Karpas-422 (cell line): ENCODE measurements at regions not wholly inside any gene's neighbourhood (a gene's known extent, or its start where the extent isn't known, plus 50 kb on each side); places are given as distances from the start of the nearest gene placed in this dataset.

Experiments
- DNase-seq: peaks from one replicate; pipeline ENCODE4 v3.0.0-alpha.2; 2015
- H2AFZ ChIP-seq: fragments of 200-600 bp; sonication (generic); 2 replicates; pipeline ENCODE4 v1.6.1; 2014; ENCODE audit warnings: antibody characterized with exemption, low read length, mixed read lengths
- H3K27ac ChIP-seq: fragments of 200-600 bp; sonication (generic); 2 replicates; pipeline ENCODE4 v1.5.1; 2014; ENCODE audit warnings: mild to moderate bottlenecking, low read length, moderate library complexity
- H3K27me3 ChIP-seq: fragments of 200-600 bp; sonication (generic); 2 replicates; pipeline ENCODE4 v1.6.1; 2014; ENCODE audit warnings: low read length, mixed read lengths
- H3K36me3 ChIP-seq: fragments of 200-600 bp; sonication (generic); 2 replicates; pipeline ENCODE4 v1.6.1; 2014; ENCODE audit warnings: low read length, mixed read lengths; ENCODE audit not compliant: insufficient read depth
- H3K4me1 ChIP-seq: fragments of 200-600 bp; sonication (generic); 2 replicates; pipeline ENCODE4 v1.6.1; 2014; ENCODE audit warnings: mild to moderate bottlenecking, low read length, mixed read lengths
- H3K4me2 ChIP-seq: fragments of 200-600 bp; sonication (generic); 2 replicates; pipeline ENCODE4 v1.6.1; 2014; ENCODE audit warnings: low read length, low read depth, mild to moderate bottlenecking; ENCODE audit not compliant: poor library complexity, severe bottlenecking
- H3K4me3 ChIP-seq: fragments of 200-600 bp; sonication (generic); 2 replicates; pipeline ENCODE4 v1.5.1; 2014; ENCODE audit warnings: mild to moderate bottlenecking, antibody characterized with exemption, low read length, mixed read lengths
- H3K79me2 ChIP-seq: fragments of 200-600 bp; sonication (generic); 2 replicates; pipeline ENCODE4 v1.6.1; 2014; ENCODE audit warnings: mild to moderate bottlenecking, low read length, mixed read lengths
- H3K9ac ChIP-seq: fragments of 200-600 bp; sonication (generic); 2 replicates; pipeline ENCODE4 v1.6.0; 2014; ENCODE audit warnings: low read length
- H3K9me2 ChIP-seq: fragments of 200-600 bp; sonication (generic), shearing (Covaris generic); replicated peaks from 2 replicates; pipeline ENCODE4 v1.6.0; 2014; ENCODE audit warnings: mild to moderate bottlenecking, low read length, moderate library complexity; ENCODE audit not compliant: insufficient read depth
- H3K9me3 ChIP-seq: fragments of 300-700, 200-600 bp; sonication (generic); 2 replicates; pipeline ENCODE4 v1.6.1; 2014; ENCODE audit warnings: low read length, mixed read lengths
- H4K20me1 ChIP-seq: fragments of 200-600 bp; sonication (generic); 2 replicates; pipeline ENCODE4 v1.6.1; 2014; ENCODE audit warnings: mild to moderate bottlenecking, antibody characterized with exemption, low read length, low read depth; ENCODE audit not compliant: insufficient read depth

- no peak overlapping the region for H3K4me3 ChIP-seq
- H3K9me2 ChIP-seq = no peaks in the 10 kb centered on the region
- H4K20me1 ChIP-seq = no peaks in the 10 kb centered on the region
- peak overlapping the region; percentile 18 for H3K4me2 ChIP-seq
- peaks cover 12% of the 10 kb centered on the region for H3K4me1 ChIP-seq
- H3K79me2 ChIP-seq = no peaks in the 10 kb centered on the region
- DNase-seq = peak; percentile 62
- no peak overlapping the region for H3K9ac ChIP-seq
- H3K27me3 ChIP-seq = no peaks in the 10 kb centered on the region
- H3K36me3 ChIP-seq = no peaks in the 10 kb centered on the region; the same call in 1 of the 2 replicates
- peak overlapping the region; percentile 7 for H2AFZ ChIP-seq
- peaks cover 11% of the 10 kb centered on the region for H3K9me3 ChIP-seq
- H3K27ac ChIP-seq = no peak overlapping the region
Observed at GRCh38 chr14:65179918-65180724, 77.8 kb upstream of the MAX start.

GRCh38 chr14:65180725-65181025, 78.4 kb upstream of the MAX start:
- DNase-seq = no peak
- no peaks in the 10 kb centered on the region for H3K9me2 ChIP-seq
- H3K9me3 ChIP-seq = peaks cover 11% of the 10 kb centered on the region
- H2AFZ ChIP-seq = peak overlapping the region; percentile 7
- H3K9ac ChIP-seq = no peak overlapping the region
- H3K27me3 ChIP-seq = no peaks in the 10 kb centered on the region
- H3K4me2 ChIP-seq = peak overlapping the region; percentile 18
- H3K79me2 ChIP-seq = no peaks in the 10 kb centered on the region
- peaks cover 12% of the 10 kb centered on the region for H3K4me1 ChIP-seq
- no peaks in the 10 kb centered on the region for H4K20me1 ChIP-seq
- H3K4me3 ChIP-seq = no peak overlapping the region
- H3K27ac ChIP-seq = no peak overlapping the region
- no peaks in the 10 kb centered on the region; the same call in 1 of the 2 replicates for H3K36me3 ChIP-seq

GRCh38 chr14:65184032-65184764, 81.9 kb upstream of the MAX start:
- Histone ChIP-seq H3K79me2 (no peaks in the 10 kb centered on the region), H3K27ac (no peak overlapping the region), H3K4me3 (no peak overlapping the region), H3K9me2 (no peaks in the 10 kb centered on the region), H3K9ac (no peak overlapping the region), H3K4me2 (no peak overlapping the region), H3K36me3 (no peaks in the 10 kb centered on the region; the same call in 1 of the 2 replicates), H2AFZ (no peak overlapping the region), H3K27me3 (no peaks in the 10 kb centered on the region), H3K4me1 (peaks cover 28% of the 10 kb centered on the region), H4K20me1 (no peaks in the 10 kb centered on the region), H3K9me3 (peaks cover 11% of the 10 kb centered on the region)
- no peak for DNase-seq

GRCh38 chr14:65185829-65186228, 83.5 kb upstream of the MAX start:
- Histone ChIP-seq H3K4me2 (no peak overlapping the region), H3K9ac (no peak overlapping the region), H3K9me3 (peaks cover 11% of the 10 kb centered on the region), H3K4me1 (peaks cover 16% of the 10 kb centered on the region), H3K9me2 (no peaks in the 10 kb centered on the region), H4K20me1 (no peaks in the 10 kb centered on the region), H3K4me3 (no peak overlapping the region), H3K27me3 (no peaks in the 10 kb centered on the region), H3K27ac (no peak overlapping the region), H2AFZ (no peak overlapping the region), H3K36me3 (no peaks in the 10 kb centered on the region; the same call in 1 of the 2 replicates), H3K79me2 (no peaks in the 10 kb centered on the region)
- DNase-seq = no peak

GRCh38 chr14:65186951-65187350, 84.6 kb upstream of the MAX start:
- H3K9ac ChIP-seq = peak overlapping the region; percentile 16
- no peaks in the 10 kb centered on the region for H3K9me2 ChIP-seq
- H2AFZ ChIP-seq = peak overlapping the region; percentile 65
- no peaks in the 10 kb centered on the region for H4K20me1 ChIP-seq
- H3K27me3 ChIP-seq = no peaks in the 10 kb centered on the region
- no peak overlapping the region for H3K4me3 ChIP-seq
- DNase-seq = no peak
- peaks cover 6% of the 10 kb centered on the region for H3K9me3 ChIP-seq
- no peak overlapping the region for H3K27ac ChIP-seq
- no peaks in the 10 kb centered on the region; the same call in 1 of the 2 replicates for H3K36me3 ChIP-seq
- peaks cover 16% of the 10 kb centered on the region for H3K4me1 ChIP-seq
- H3K4me2 ChIP-seq = peak overlapping the region; percentile 47
- no peaks in the 10 kb centered on the region for H3K79me2 ChIP-seq

- no peak for DNase-seq
- Histone ChIP-seq H3K79me2 (no peaks in the 10 kb centered on the region), H3K9ac (peak overlapping the region; percentile 16), H3K36me3 (no peaks in the 10 kb centered on the region), H3K27ac (no peak overlapping the region), H3K27me3 (no peaks in the 10 kb centered on the region), H3K4me1 (peaks cover 16% of the 10 kb centered on the region), H2AFZ (peak overlapping the region; percentile 65), H3K4me3 (peak overlapping the region; percentile 4; the same call in 1 of the 2 replicates), H3K9me2 (no peaks in the 10 kb centered on the region), H4K20me1 (no peaks in the 10 kb centered on the region), H3K9me3 (peaks cover under 1% of the 10 kb centered on the region; the same call in 1 of the 2 replicates), H3K4me2 (peak overlapping the region; percentile 47)
Observed at GRCh38 chr14:65187421-65188049, 85.2 kb upstream of the MAX start.

- Histone ChIP-seq H3K36me3 (no peaks in the 10 kb centered on the region), H3K4me3 (no peak overlapping the region), H3K9ac (no peak overlapping the region), H3K27me3 (no peaks in the 10 kb centered on the region), H3K4me1 (peaks cover 32% of the 10 kb centered on the region), H2AFZ (no peak overlapping the region), H3K4me2 (no peak overlapping the region), H4K20me1 (no peaks in the 10 kb centered on the region), H3K9me2 (no peaks in the 10 kb centered on the region), H3K79me2 (no peaks in the 10 kb centered on the region), H3K27ac (no peak overlapping the region), H3K9me3 (no peaks in the 10 kb centered on the region)
- no peak for DNase-seq
Observed at GRCh38 chr14:65190312-65190711, 88.0 kb upstream of the MAX start.

- Histone ChIP-seq H3K4me3 (no peak overlapping the region), H3K27ac (no peak overlapping the region), H3K9ac (no peak overlapping the region), H3K27me3 (no peaks in the 10 kb centered on the region), H3K79me2 (no peaks in the 10 kb centered on the region), H3K9me3 (no peaks in the 10 kb centered on the region), H3K9me2 (no peaks in the 10 kb centered on the region), H2AFZ (no peak overlapping the region), H3K36me3 (no peaks in the 10 kb centered on the region), H3K4me2 (no peak overlapping the region), H4K20me1 (no peaks in the 10 kb centered on the region), H3K4me1 (peaks cover 44% of the 10 kb centered on the region)
- DNase-seq = no peak
Observed at GRCh38 chr14:65191716-65192115, 89.4 kb upstream of the MAX start.
